ENCODE measurements at regions not wholly inside any gene's neighbourhood (a gene's known extent, or its start where the extent isn't known, plus 50 kb on each side); places are given as distances from the start of the nearest gene placed in this dataset.

DNA sequence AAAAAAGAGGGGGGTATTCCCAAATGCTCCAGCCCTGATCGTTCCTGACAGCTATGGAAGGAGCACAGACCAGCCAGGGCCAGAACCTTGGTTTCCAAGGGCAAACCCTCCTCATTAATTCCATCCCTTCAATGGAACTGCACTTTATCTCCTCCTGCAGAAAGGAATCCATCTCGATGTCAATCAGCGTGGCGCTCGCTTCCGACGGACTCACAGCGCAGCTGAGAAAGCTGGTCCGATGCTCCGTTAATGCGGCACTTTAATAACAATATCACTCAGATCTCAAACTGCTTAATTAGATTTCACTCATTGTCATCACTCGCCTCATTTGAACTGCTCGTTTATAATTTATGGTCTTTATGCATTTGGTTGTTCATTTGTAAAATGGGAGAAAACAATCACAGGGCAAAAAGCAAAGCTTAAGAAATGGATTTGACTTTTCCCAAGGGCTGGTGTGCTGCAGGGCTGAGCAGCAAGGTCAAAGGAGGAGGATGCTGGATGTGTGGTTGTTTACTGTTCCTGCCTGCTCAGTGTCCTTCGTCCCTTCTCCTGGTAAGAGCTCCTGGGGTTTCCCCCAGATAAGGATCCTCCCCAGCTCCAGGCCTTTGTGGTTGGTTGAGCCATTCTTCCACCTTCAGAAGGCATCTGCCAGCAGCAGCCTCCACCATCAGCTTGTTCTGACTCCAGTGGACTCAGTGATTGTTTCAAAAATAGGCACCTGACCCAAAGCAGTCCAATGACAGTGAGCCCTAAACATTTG is 152.7 kb downstream of the ANKRD60 start:
- no peaks in the 10 kb centered on the region for H3K79me1 ChIP-seq (ENCODE audit: insufficient read depth, low read depth, low read length, poor library complexity, severe bottlenecking)
- no peaks in the 10 kb centered on the region for H3K9me3 ChIP-seq (ENCODE audit: control insufficient read depth, low read depth, low read length)
- no peaks in the 10 kb centered on the region for H3K79me2 ChIP-seq (ENCODE audit: insufficient read depth, low read length)
- no peak overlapping the region for H3K23ac ChIP-seq (ENCODE audit: insufficient read length, low read depth, low read length)
- H3K23me2 ChIP-seq (ENCODE audit: insufficient read length, low read depth, low read length, poor library complexity, severe bottlenecking), result no peaks in the 10 kb centered on the region
- no peak overlapping the region for H4K91ac ChIP-seq (ENCODE audit: insufficient read length, low read depth, low read length)
- no peaks in the 10 kb centered on the region for H4K20me1 ChIP-seq (ENCODE audit: control insufficient read depth, insufficient read depth, insufficient read length)
- no peak overlapping the region for H3K9ac ChIP-seq (ENCODE audit: extremely low read depth, insufficient read length, low read length)
- no peak for DNase-seq
- no peak overlapping the region for H4K8ac ChIP-seq (replicated peaks; ENCODE audit: insufficient read length, low read depth, low read length)
- Mint-ChIP-seq H3K9me3 (peaks cover 8 to 16% of the 10 kb centered on the region in 2 experiments), H3K36me3 (ENCODE audit: insufficient read depth in 1 of 3, low read depth in 3 of 3) (peaks cover 0 to 3% (median 0%) of the 10 kb centered on the region in 3 experiments; a peak in 2 of 7 replicates), H3K27ac (peak overlapping the region in 1 of 3 experiments; percentile 89; a peak in 1 of 7 replicates), H3K4me3 (no peak overlapping the region), H3K27me3 (ENCODE audit: low read depth) (peaks cover 4% of the 10 kb centered on the region; the same call in 1 of the 2 replicates), H3K4me1 (peaks cover 3 to 5% of the 10 kb centered on the region in 2 experiments)
- H2BK120ac ChIP-seq (ENCODE audit: low read depth, low read length, poor library complexity, severe bottlenecking), result no peak overlapping the region
- no peak overlapping the region for H3K4ac ChIP-seq (ENCODE audit: low read depth, low read length)
- no peak overlapping the region for H4K5ac ChIP-seq (ENCODE audit: insufficient read length, low read depth, low read length)
- no peak overlapping the region for H2BK15ac ChIP-seq (ENCODE audit: low read depth, low read length)
- H2AFZ ChIP-seq (ENCODE audit: low read length), result no peak overlapping the region
- no peak overlapping the region for H2BK5ac ChIP-seq (ENCODE audit: insufficient read length, low read length)
- no CpG with 5 or more reads among the region's 14 CpGs for WGBS (ENCODE audit: extremely low coverage, insufficient read length, low lambda C conversion rate)
- H3K4me2 ChIP-seq (ENCODE audit: insufficient read depth, insufficient read length, low read length), result no peak overlapping the region
- H2BK20ac ChIP-seq (ENCODE audit: low read depth, low read length, poor library complexity, severe bottlenecking), result no peak overlapping the region
- no peak overlapping the region for H3K18ac ChIP-seq (ENCODE audit: insufficient read length, low read depth, low read length)
- no peaks in the 10 kb centered on the region for H3K27me3 ChIP-seq (ENCODE audit: insufficient read depth, low read length)
- H3K56ac ChIP-seq (ENCODE audit: insufficient read length, low read depth, low read length), result no peak overlapping the region
- H3K14ac ChIP-seq (ENCODE audit: insufficient read depth, low read length), result no peak overlapping the region
- H3T11ph ChIP-seq (ENCODE audit: low read length), result no peak overlapping the region
- H2AK5ac ChIP-seq (ENCODE audit: insufficient read length, low read length), result no peak overlapping the region
- H3K27ac ChIP-seq (ENCODE audit: insufficient read length, low read depth, low read length), result no peak overlapping the region
- H2BK12ac ChIP-seq (ENCODE audit: insufficient read length, low read depth, low read length), result no peak overlapping the region
- TF ChIP-seq CTCF (conservative IDR thresholded peaks at IDR 0.05), result no peak
- no peaks in the 10 kb centered on the region for H3K4me1 ChIP-seq (ENCODE audit: insufficient read depth, low read length)
